ENCODE measurements at regions not wholly inside any gene's neighbourhood (a gene's known extent, or its start where the extent isn't known, plus 50 kb on each side); places are given as distances from the start of the nearest gene placed in this dataset.

DNA sequence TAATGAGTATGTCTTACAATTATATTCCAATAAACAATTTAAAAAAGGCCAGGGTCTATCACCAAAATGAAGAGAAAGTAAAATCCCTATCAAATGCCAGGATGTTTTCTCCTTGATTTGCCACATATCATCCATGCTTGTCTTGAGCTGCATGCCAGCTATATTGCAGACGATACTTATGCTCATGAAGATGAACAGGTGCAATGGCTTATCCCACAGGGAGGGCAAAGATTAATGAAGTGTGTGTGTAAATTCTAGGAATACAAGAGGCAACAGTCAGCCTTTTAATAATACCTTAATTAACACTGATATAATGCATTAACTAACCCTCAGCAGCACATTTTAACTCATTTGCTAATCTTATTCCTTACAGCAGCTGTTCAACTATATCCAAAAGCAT lies 850.5 kb downstream of the KCNA4 start:
- TF ChIP-seq RAD21 (IDR thresholded peaks at IDR 0.05; ENCODE audit: low read length) (no peak), NFIC (IDR thresholded peaks at IDR 0.05; ENCODE audit: borderline replicate concordance) (no peak), MXI1 (IDR thresholded peaks at IDR 0.05; ENCODE audit: low read depth, low read length) (no peak)
- TF ChIP-seq, protein P1, sequence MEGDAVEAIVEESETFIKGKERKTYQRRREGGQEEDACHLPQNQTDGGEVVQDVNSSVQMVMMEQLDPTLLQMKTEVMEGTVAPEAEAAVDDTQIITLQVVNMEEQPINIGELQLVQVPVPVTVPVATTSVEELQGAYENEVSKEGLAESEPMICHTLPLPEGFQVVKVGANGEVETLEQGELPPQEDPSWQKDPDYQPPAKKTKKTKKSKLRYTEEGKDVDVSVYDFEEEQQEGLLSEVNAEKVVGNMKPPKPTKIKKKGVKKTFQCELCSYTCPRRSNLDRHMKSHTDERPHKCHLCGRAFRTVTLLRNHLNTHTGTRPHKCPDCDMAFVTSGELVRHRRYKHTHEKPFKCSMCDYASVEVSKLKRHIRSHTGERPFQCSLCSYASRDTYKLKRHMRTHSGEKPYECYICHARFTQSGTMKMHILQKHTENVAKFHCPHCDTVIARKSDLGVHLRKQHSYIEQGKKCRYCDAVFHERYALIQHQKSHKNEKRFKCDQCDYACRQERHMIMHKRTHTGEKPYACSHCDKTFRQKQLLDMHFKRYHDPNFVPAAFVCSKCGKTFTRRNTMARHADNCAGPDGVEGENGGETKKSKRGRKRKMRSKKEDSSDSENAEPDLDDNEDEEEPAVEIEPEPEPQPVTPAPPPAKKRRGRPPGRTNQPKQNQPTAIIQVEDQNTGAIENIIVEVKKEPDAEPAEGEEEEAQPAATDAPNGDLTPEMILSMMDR (IDR thresholded peaks at IDR 0.05), result no peak
